SH-SY5Y (cell line): ENCODE measurements at regions not wholly inside any gene's neighbourhood (a gene's known extent, or its start where the extent isn't known, plus 50 kb on each side); places are given as distances from the start of the nearest gene placed in this dataset.

Source experiments
- GATA2 ChIP-seq: IDR thresholded peaks from 2 replicates; pipeline ENCODE4 v1.6.1; 2011; ENCODE audit warnings: mild to moderate bottlenecking, low read depth, low read length
- GATA3 ChIP-seq: IDR thresholded peaks from 2 replicates; pipeline ENCODE4 v1.6.1; 2011; ENCODE audit warnings: low read depth, mild to moderate bottlenecking, low read length, moderate library complexity

- no peak for TF ChIP-seq GATA3
- no peak for TF ChIP-seq GATA2
Observed at GRCh38 chr6:44558024-44558831, 170.7 kb downstream of the CDC5L start.
